ENCODE measurements at regions not wholly inside any gene's neighbourhood (a gene's known extent, or its start where the extent isn't known, plus 50 kb on each side); places are given as distances from the start of the nearest gene placed in this dataset.
A peak's percentile ranks its signal among the peaks of the same experiment; 100 is the strongest.

GRCh38 chr14:52146504-52146903, 77.6 kb upstream of the NID2 start:
- TF ChIP-seq CTCF (conservative IDR thresholded peaks at IDR 0.05 in 1 of 2, IDR thresholded peaks at IDR 0.05 in 1 of 2; ENCODE audit: extremely low read depth in 1 of 2, insufficient read depth in 1 of 2, low read depth in 1 of 2, low read length in 2 of 2) (peak in 1 of 2 donors; percentile 24), EZH2 (IDR thresholded peaks at IDR 0.05; ENCODE audit: borderline replicate concordance, low read length) (no peak)

Measured in mammary epithelial cell (primary cell).